Lower lobe of right lung (tissue), 2 donors: ENCODE measurements at regions not wholly inside any gene's neighbourhood (a gene's known extent, or its start where the extent isn't known, plus 50 kb on each side); places are given as distances from the start of the nearest gene placed in this dataset.

Source experiments
- ATAC-seq, 2 donors: fragments of 200-7000 bp; cut with Tn5 transposase; one replicate each; pipeline ENCODE4 v1.9.1; 2020 to 2022; ENCODE audit warnings: mild to moderate bottlenecking in 2 of 2, moderate library complexity in 2 of 2
- DNase-seq: peaks from one replicate; pipeline ENCODE4 v3.0.0-alpha.2; 2020
- H3K27ac ChIP-seq: fragments of 200-600 bp; one replicate; pipeline ENCODE4 v1.8.0; 2022
- H3K27me3 ChIP-seq: fragments of 200-600 bp; one replicate; pipeline ENCODE4 v1.8.0; 2022; ENCODE audit warnings: low read depth
- H3K36me3 ChIP-seq: fragments of 200-600 bp; one replicate; pipeline ENCODE4 v1.8.0; 2022; ENCODE audit warnings: mild to moderate bottlenecking
- H3K4me1 ChIP-seq: fragments of 200-600 bp; one replicate; pipeline ENCODE4 v1.8.0; 2022
- H3K4me3 ChIP-seq: fragments of 200-600 bp; one replicate; pipeline ENCODE4 v1.8.0; 2022; ENCODE audit warnings: mild to moderate bottlenecking
- H3K9me3 ChIP-seq: fragments of 200-600 bp; one replicate; pipeline ENCODE4 v1.8.0; 2022
- intact Hi-C: fragments of 100-400 bp; cut with DNase I; formaldehyde crosslinking; loops from one replicate; pipeline ENCODE4 v1.11.0; 2022
- TF ChIP-seq, protein P1 (sequence below): fragments of 200-600 bp; IDR thresholded peaks from one replicate; pipeline ENCODE4 v1.8.0; 2022; ENCODE audit warnings: antibody characterized with exemption, mild to moderate bottlenecking
- donor health status: DM: no; HTN: yes; CAD: no; lungs with severe emphysema.

DNA sequence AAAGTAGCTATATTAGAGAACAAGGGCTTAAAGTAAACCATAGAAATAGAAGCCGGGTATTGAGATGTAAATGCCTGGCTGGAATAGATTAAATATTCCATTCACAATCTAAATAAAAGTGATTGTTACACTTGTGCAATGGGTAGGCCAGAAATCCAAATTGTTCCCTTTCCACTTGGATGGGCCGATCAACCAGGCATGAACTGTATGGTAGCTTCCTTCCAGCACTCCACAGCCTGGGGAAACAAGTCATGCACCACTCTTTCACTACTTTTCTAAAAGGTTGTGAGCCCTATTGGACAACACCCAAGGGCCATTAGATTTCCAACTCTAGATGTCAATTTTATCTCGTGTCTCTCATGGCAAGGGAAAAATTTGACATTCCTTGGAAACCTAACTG, 407.3 kb upstream of the HSFY2 start:
- H3K27ac ChIP-seq = no peak overlapping the region
- ATAC-seq = no peak
- TF ChIP-seq, protein P1, sequence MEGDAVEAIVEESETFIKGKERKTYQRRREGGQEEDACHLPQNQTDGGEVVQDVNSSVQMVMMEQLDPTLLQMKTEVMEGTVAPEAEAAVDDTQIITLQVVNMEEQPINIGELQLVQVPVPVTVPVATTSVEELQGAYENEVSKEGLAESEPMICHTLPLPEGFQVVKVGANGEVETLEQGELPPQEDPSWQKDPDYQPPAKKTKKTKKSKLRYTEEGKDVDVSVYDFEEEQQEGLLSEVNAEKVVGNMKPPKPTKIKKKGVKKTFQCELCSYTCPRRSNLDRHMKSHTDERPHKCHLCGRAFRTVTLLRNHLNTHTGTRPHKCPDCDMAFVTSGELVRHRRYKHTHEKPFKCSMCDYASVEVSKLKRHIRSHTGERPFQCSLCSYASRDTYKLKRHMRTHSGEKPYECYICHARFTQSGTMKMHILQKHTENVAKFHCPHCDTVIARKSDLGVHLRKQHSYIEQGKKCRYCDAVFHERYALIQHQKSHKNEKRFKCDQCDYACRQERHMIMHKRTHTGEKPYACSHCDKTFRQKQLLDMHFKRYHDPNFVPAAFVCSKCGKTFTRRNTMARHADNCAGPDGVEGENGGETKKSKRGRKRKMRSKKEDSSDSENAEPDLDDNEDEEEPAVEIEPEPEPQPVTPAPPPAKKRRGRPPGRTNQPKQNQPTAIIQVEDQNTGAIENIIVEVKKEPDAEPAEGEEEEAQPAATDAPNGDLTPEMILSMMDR = no peak
- no peaks in the 10 kb centered on the region for H3K4me1 ChIP-seq
- H3K9me3 ChIP-seq = no peaks in the 10 kb centered on the region
- DNase-seq = no peak
- H3K27me3 ChIP-seq = no peaks in the 10 kb centered on the region
- H3K4me3 ChIP-seq = no peak overlapping the region
- no peaks in the 10 kb centered on the region for H3K36me3 ChIP-seq
- intact Hi-C loops = no loop called here

DNA sequence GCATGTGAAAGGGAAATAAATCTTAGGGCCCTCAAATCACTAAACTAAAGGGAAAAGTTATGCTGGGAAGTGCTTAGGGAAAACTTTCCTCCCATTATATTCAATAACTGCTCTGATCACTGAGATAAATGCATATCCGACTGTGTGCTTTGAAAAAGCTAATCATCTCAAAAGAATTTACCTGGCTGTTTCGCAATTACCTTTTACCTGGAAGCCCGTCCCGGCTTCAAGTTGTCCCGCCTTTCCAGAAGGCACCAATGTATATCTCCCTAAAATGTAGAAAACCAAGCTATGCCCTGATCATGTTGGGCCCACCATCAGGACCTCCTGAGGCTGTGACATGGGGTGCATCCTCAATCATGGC, 394.6 kb upstream of the HSFY2 start:
- Histone ChIP-seq H3K4me1 (no peaks in the 10 kb centered on the region), H3K27me3 (no peaks in the 10 kb centered on the region), H3K36me3 (no peaks in the 10 kb centered on the region), H3K27ac (no peak overlapping the region), H3K9me3 (no peaks in the 10 kb centered on the region), H3K4me3 (no peak overlapping the region)
- no peak for ATAC-seq
- intact Hi-C loops = no loop called here
- DNase-seq = no peak
- TF ChIP-seq, protein P1 = no peak

DNA sequence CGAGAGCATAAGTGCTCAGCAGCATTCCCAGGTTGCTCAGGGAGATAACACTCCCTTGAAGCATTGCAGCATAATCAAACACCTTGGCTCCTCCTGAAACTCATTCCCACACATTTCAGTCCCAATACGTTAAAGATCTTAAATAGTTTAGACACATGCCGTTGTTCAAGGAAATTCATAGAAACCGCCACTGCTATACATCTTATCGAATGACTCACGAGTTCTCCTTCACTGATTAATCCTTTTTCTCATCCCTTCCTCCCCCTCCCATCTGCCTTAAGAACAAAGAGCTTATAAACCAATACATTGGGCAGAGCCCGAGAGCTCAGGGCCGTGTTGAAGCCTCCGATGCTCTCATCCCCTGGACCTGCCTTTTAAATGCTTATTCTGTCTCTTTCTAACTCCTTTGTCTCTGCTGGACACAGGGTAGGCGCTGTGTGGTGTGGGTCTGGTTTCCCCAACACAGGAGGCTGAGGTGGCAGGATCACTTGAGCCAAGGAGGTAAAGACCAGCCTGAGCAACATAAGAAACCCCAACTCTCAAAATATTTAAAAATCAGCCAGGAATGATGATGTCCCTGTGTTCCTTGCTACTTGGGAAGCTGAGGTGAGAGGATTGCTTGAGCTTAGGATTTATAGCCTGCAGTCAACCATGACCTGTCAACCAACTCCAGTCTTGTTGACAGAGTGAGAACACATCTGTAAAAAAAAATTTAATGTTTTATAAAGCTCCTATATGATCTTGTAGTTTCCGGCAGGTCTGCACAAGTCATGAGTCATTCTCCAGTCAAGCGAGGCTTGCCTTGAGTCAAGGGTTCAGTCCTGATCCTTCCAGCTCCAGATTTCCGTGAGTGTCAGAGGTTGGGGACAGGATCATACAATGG, 394.0 kb upstream of the HSFY2 start:
- intact Hi-C loops = no loop called here
- no peak overlapping the region for H3K27ac ChIP-seq
- H3K27me3 ChIP-seq = no peaks in the 10 kb centered on the region
- no peaks in the 10 kb centered on the region for H3K4me1 ChIP-seq
- no peaks in the 10 kb centered on the region for H3K36me3 ChIP-seq
- ATAC-seq (no peak), DNase-seq (no peak)
- H3K9me3 ChIP-seq = no peaks in the 10 kb centered on the region
- TF ChIP-seq, protein P1 = no peak
- no peak overlapping the region for H3K4me3 ChIP-seq

DNA sequence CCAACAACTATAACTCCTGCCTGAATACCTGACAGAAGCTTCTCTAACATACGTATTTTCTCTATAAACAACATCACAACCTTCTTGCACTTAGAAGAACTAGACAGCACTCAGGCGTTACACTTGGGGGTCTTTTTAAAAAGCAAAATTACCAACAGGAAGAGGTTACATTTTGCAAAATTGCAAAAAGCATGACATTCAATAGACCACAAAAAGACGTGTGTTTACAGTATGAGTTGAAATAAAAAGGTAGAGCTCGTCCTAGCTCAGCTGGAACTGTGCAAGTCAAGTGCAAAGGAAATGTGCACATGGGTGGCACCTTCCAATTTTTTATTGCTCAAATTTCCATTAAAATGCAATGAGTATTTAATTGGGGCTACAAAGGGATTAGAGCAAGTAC, 375.2 kb upstream of the HSFY2 start:
- no peak for DNase-seq
- TF ChIP-seq, protein P1 = no peak
- Histone ChIP-seq H3K27ac (no peak overlapping the region), H3K4me3 (no peak overlapping the region), H3K36me3 (no peaks in the 10 kb centered on the region), H3K4me1 (no peaks in the 10 kb centered on the region), H3K9me3 (no peaks in the 10 kb centered on the region), H3K27me3 (no peaks in the 10 kb centered on the region)
- intact Hi-C loops = no loop called here
- ATAC-seq = no peak

DNA sequence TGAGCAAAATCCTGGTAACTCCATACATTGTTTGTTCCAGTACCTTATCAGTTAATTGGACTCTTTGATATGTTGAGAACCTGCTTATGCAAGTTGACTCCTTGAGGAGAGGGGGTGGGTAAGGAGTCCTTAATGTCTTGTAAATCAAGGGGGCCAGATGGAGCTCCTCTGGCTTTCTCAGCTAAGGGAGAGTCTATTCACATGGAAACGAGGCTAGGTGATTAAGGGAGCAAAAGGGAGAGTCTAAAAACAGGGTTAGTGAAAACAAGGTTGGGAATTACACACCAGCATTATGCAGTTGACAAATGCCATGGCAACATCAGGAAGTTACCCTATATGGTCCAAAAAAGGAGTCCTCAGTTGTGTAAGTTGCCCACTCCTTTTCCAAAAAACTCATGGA, 372.8 kb upstream of the HSFY2 start:
- Histone ChIP-seq H3K4me1 (no peaks in the 10 kb centered on the region), H3K36me3 (no peaks in the 10 kb centered on the region), H3K9me3 (no peaks in the 10 kb centered on the region), H3K27ac (no peak overlapping the region), H3K27me3 (no peaks in the 10 kb centered on the region), H3K4me3 (no peak overlapping the region)
- ATAC-seq (no peak), DNase-seq (no peak)
- TF ChIP-seq, protein P1 = no peak
- intact Hi-C loops = no loop called here
